Astrocyte (in vitro differentiated cells and primary cell): ENCODE measurements at regions not wholly inside any gene's neighbourhood (a gene's known extent, or its start where the extent isn't known, plus 50 kb on each side); places are given as distances from the start of the nearest gene placed in this dataset.

Experiments
- DNase-seq: peaks from one replicate; pipeline ENCODE4 v3.0.0-alpha.2; 2010; ENCODE audit warnings: low read depth
- FAIRE-seq: peaks from 2 replicates; lab custom pipeline; 2011; peaks lifted over from hg19 to GRCh38; lab: Jason Lieb, UNC
- H2AFZ ChIP-seq: 2 replicates; pipeline ENCODE4 v1.6.0; 2012; ENCODE audit warnings: low read depth, low read length, inconsistent platforms
- H3K27ac ChIP-seq: 2 replicates; pipeline ENCODE4 v1.5.1; 2011; ENCODE audit warnings: low read depth, low read length, inconsistent platforms
- H3K27me3 ChIP-seq: 2 replicates; pipeline ENCODE4 v1.6.0; 2011; ENCODE audit warnings: low read length, inconsistent platforms; ENCODE audit not compliant: insufficient read depth
- H3K36me3 ChIP-seq: 2 replicates; pipeline ENCODE4 v1.5.1; 2011; ENCODE audit warnings: low read length, inconsistent platforms; ENCODE audit not compliant: insufficient read depth
- H3K4me1 ChIP-seq: 2 replicates; pipeline ENCODE4 v1.5.1; 2011; ENCODE audit warnings: low read length, inconsistent platforms; ENCODE audit not compliant: insufficient read depth
- H3K4me2 ChIP-seq: 2 replicates; pipeline ENCODE4 v1.6.0; 2012; ENCODE audit warnings: low read length, inconsistent platforms
- H3K4me3 ChIP-seq: 2 replicates; pipeline ENCODE4 v1.5.1; 2011; ENCODE audit warnings: low read depth, mild to moderate bottlenecking, low read length, inconsistent platforms; ENCODE audit not compliant: insufficient read depth
- H3K79me2 ChIP-seq: 2 replicates; pipeline ENCODE4 v1.6.0; 2012; ENCODE audit warnings: mild to moderate bottlenecking, low read length, inconsistent platforms; ENCODE audit not compliant: insufficient read depth
- H3K9ac ChIP-seq: 2 replicates; pipeline ENCODE4 v1.6.0; 2012; ENCODE audit warnings: mild to moderate bottlenecking, low read length, inconsistent platforms
- H3K9me3 ChIP-seq: 2 replicates; pipeline ENCODE4 v1.5.1; 2012; ENCODE audit warnings: low read depth, mild to moderate bottlenecking, low read length, inconsistent platforms; ENCODE audit not compliant: insufficient read depth
- H4K20me1 ChIP-seq: 2 replicates; pipeline ENCODE4 v1.6.0; 2012; ENCODE audit warnings: low read length, inconsistent platforms; ENCODE audit not compliant: insufficient read depth
- H3K27ac Mint-ChIP-seq: one replicate; pipeline ENCODE4 v1.8.0; 2021; ENCODE audit warnings: mild to moderate bottlenecking, mixed read lengths; ENCODE audit not compliant: unreplicated experiment
- H3K27me3 Mint-ChIP-seq: one replicate; pipeline ENCODE4 v1.8.0; 2021; ENCODE audit warnings: low read depth, mixed read lengths; ENCODE audit not compliant: unreplicated experiment
- H3K36me3 Mint-ChIP-seq: one replicate; pipeline ENCODE4 v1.8.0; 2021; ENCODE audit warnings: low read depth, mixed read lengths; ENCODE audit not compliant: unreplicated experiment
- H3K4me1 Mint-ChIP-seq: one replicate; pipeline ENCODE4 v1.8.0; 2021; ENCODE audit warnings: low read depth, mixed read lengths; ENCODE audit not compliant: unreplicated experiment
- H3K4me3 Mint-ChIP-seq: one replicate; pipeline ENCODE4 v1.8.0; 2021; ENCODE audit warnings: mild to moderate bottlenecking, moderate library complexity, mixed read lengths; ENCODE audit not compliant: unreplicated experiment
- H3K9me3 Mint-ChIP-seq: one replicate; pipeline ENCODE4 v1.8.0; 2021; ENCODE audit warnings: mild to moderate bottlenecking, mixed read lengths; ENCODE audit not compliant: unreplicated experiment
- EZH2 ChIP-seq: IDR thresholded peaks from 2 replicates; pipeline ENCODE4 v1.6.1; 2012; ENCODE audit warnings: mild to moderate bottlenecking, low read length, inconsistent platforms; ENCODE audit not compliant: insufficient read depth
- TF ChIP-seq, protein P1 (sequence below): IDR thresholded peaks from 2 replicates; pipeline ENCODE4 v1.5.1; 2011; ENCODE audit warnings: low read depth, mild to moderate bottlenecking, inconsistent platforms, low read length, moderate library complexity; ENCODE audit not compliant: insufficient read depth

GRCh38 chr4:32243926-32244325 lies 1523.8 kb downstream of the PCDH7 start:
- TF ChIP-seq, protein P1, sequence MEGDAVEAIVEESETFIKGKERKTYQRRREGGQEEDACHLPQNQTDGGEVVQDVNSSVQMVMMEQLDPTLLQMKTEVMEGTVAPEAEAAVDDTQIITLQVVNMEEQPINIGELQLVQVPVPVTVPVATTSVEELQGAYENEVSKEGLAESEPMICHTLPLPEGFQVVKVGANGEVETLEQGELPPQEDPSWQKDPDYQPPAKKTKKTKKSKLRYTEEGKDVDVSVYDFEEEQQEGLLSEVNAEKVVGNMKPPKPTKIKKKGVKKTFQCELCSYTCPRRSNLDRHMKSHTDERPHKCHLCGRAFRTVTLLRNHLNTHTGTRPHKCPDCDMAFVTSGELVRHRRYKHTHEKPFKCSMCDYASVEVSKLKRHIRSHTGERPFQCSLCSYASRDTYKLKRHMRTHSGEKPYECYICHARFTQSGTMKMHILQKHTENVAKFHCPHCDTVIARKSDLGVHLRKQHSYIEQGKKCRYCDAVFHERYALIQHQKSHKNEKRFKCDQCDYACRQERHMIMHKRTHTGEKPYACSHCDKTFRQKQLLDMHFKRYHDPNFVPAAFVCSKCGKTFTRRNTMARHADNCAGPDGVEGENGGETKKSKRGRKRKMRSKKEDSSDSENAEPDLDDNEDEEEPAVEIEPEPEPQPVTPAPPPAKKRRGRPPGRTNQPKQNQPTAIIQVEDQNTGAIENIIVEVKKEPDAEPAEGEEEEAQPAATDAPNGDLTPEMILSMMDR, result no peak
- no peak for TF ChIP-seq EZH2
- Histone ChIP-seq H3K4me1 (no peaks in the 10 kb centered on the region), H3K9me3 (no peaks in the 10 kb centered on the region), H3K9ac (no peak overlapping the region), H3K27me3 (no peaks in the 10 kb centered on the region), H3K4me3 (no peak overlapping the region), H4K20me1 (no peaks in the 10 kb centered on the region), H2AFZ (no peak overlapping the region), H3K4me2 (no peak overlapping the region), H3K36me3 (no peaks in the 10 kb centered on the region), H3K79me2 (no peaks in the 10 kb centered on the region), H3K27ac (no peak overlapping the region)
- H3K27ac Mint-ChIP-seq, result no peak overlapping the region
- no peaks in the 10 kb centered on the region for H3K4me1 Mint-ChIP-seq
- no peaks in the 10 kb centered on the region for H3K9me3 Mint-ChIP-seq
- no peak for DNase-seq
- FAIRE-seq, result no peak
- H3K36me3 Mint-ChIP-seq, result no peaks in the 10 kb centered on the region
- H3K27me3 Mint-ChIP-seq, result no peaks in the 10 kb centered on the region
- H3K4me3 Mint-ChIP-seq, result no peak overlapping the region

DNA sequence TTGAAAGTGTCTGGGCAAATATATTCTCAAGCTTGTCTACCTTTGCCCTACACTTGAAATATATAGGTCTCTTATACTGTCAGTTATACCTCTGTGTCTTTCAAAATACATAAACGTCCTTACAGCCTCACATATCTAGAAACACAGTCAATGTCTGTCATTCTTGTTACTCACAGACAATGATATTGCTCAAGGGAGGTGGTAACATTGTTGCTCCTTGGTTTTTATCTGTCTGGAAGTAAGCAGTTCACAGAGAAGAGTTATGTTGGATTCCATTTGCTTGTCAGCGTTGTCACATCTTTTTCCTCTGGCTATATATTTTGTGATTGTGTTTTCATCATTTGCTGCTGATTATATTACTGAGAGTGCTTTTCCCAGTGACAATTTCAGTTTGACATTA lies 1528.9 kb downstream of the PCDH7 start:
- no peaks in the 10 kb centered on the region for H3K27me3 ChIP-seq
- H3K9me3 Mint-ChIP-seq, result no peaks in the 10 kb centered on the region

GRCh38 chr4:32251126-32251525 lies 1531.0 kb downstream of the PCDH7 start:
- H3K27me3 Mint-ChIP-seq, result no peaks in the 10 kb centered on the region
- Histone ChIP-seq H4K20me1 (no peaks in the 10 kb centered on the region), H3K9me3 (no peaks in the 10 kb centered on the region), H3K4me1 (no peaks in the 10 kb centered on the region), H3K4me3 (no peak overlapping the region), H3K9ac (no peak overlapping the region), H3K27me3 (no peaks in the 10 kb centered on the region), H3K4me2 (no peak overlapping the region), H3K27ac (no peak overlapping the region), H3K79me2 (no peaks in the 10 kb centered on the region), H2AFZ (no peak overlapping the region), H3K36me3 (no peaks in the 10 kb centered on the region)
- H3K36me3 Mint-ChIP-seq, result no peaks in the 10 kb centered on the region
- DNase-seq (no peak), FAIRE-seq (no peak)
- no peak overlapping the region for H3K27ac Mint-ChIP-seq
- TF ChIP-seq, protein P1, result no peak
- TF ChIP-seq EZH2, result no peak
- no peak overlapping the region for H3K4me3 Mint-ChIP-seq
- no peaks in the 10 kb centered on the region for H3K9me3 Mint-ChIP-seq
- no peaks in the 10 kb centered on the region for H3K4me1 Mint-ChIP-seq

More for the DNA sequence above, 1528.9 kb downstream of the PCDH7 start:
- no peak overlapping the region for H3K4me3 ChIP-seq
- Mint-ChIP-seq H3K4me1 (no peaks in the 10 kb centered on the region), H3K36me3 (no peaks in the 10 kb centered on the region), H3K27me3 (no peaks in the 10 kb centered on the region), H3K27ac (no peak overlapping the region), H3K4me3 (no peak overlapping the region)
- H3K4me2 ChIP-seq, result no peak overlapping the region
- H3K9me3 ChIP-seq, result no peaks in the 10 kb centered on the region
- H3K4me1 ChIP-seq, result no peaks in the 10 kb centered on the region
- H3K36me3 ChIP-seq, result no peaks in the 10 kb centered on the region
- H4K20me1 ChIP-seq, result no peaks in the 10 kb centered on the region
- H3K27ac ChIP-seq, result no peak overlapping the region
- no peak overlapping the region for H3K9ac ChIP-seq
- FAIRE-seq (no peak), DNase-seq (no peak)
- TF ChIP-seq, protein P1, result no peak
- no peak for TF ChIP-seq EZH2
- H2AFZ ChIP-seq, result no peak overlapping the region
- H3K79me2 ChIP-seq, result no peaks in the 10 kb centered on the region
